ENCODE measurements at regions not wholly inside any gene's neighbourhood (a gene's known extent, or its start where the extent isn't known, plus 50 kb on each side); places are given as distances from the start of the nearest gene placed in this dataset.

DNA sequence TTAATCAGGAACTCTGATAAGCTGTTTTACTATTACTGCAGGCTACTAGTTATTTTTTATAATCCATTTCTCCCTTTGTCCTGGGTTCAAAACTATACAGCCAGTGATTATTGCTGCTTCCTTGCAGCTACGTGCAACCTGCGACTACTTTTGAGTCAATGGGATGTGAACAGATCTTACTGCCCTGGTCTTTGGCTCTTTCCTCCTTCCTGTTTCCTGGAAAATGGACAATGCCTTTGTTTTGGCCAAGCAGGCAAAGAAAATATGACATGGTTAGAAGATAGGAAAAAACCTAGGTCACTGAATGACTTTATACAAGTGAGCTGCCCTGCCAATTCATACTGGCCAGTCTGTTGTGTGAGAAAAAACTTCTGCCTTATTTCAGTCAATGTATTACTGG, 201.2 kb upstream of the KLF12 start:
- Histone ChIP-seq H4K5ac (ENCODE audit: insufficient read length, low read depth, low read length) (no peak overlapping the region), H4K8ac (ENCODE audit: extremely low read depth, insufficient read depth, low read length) (no peak overlapping the region), H4K20me1 (replicated peaks in 1 of 2; ENCODE audit: control insufficient read depth in 1 of 2, insufficient read depth in 2 of 2, low read length in 2 of 2) (no peaks in the 10 kb centered on the region), H2BK120ac (replicated peaks; ENCODE audit: low read depth, low read length) (no peak overlapping the region), H3K56ac (replicated peaks; ENCODE audit: insufficient read length, low read depth, low read length) (no peak overlapping the region), H3K14ac (ENCODE audit: insufficient read length) (no peak overlapping the region), H3K36me3 (ENCODE audit: control insufficient read depth in 2 of 4, insufficient read depth in 4 of 4, low read length in 3 of 4) (no peaks in the 10 kb centered on the region), H3K9me3 (ENCODE audit: insufficient read depth in 2 of 2, low read depth in 1 of 2, low read length in 1 of 2) (no peaks in the 10 kb centered on the region), H3K18ac (ENCODE audit: extremely low read depth, low read length) (no peak overlapping the region), H3K4me1 (replicated peaks in 1 of 4; ENCODE audit: control insufficient read depth in 3 of 4, insufficient read depth in 4 of 4, low read length in 3 of 4) (peaks cover 0 to 2% (median 0%) of the 10 kb centered on the region in 4 experiments; a peak in 1 of 7 replicates), H3K9ac (replicated peaks in 1 of 4; ENCODE audit: extremely low read depth in 1 of 4, low read depth in 3 of 4, low read length in 3 of 4) (no peak overlapping the region), H3K79me1 (ENCODE audit: low read depth, low read length) (no peaks in the 10 kb centered on the region), H2BK15ac (ENCODE audit: low read length) (no peak overlapping the region), H4K91ac (replicated peaks; ENCODE audit: insufficient read length, low read length) (no peak overlapping the region), H3K4ac (replicated peaks; ENCODE audit: insufficient read length, low read depth, low read length) (no peak overlapping the region), H3K27ac (ENCODE audit: low read depth, low read length) (no peak overlapping the region), H2AFZ (ENCODE audit: low read length) (no peak overlapping the region), H3K4me3 (ENCODE audit: extremely low read depth in 1 of 4, insufficient read depth in 2 of 4, low read depth in 3 of 4, low read length in 4 of 4) (no peak overlapping the region), H2BK12ac (ENCODE audit: low read depth, low read length) (no peak overlapping the region), H3K4me2 (ENCODE audit: insufficient read depth in 1 of 2, low read depth in 2 of 2, low read length in 2 of 2) (no peak overlapping the region), H3K79me2 (ENCODE audit: control insufficient read depth in 1 of 2, insufficient read depth in 2 of 2, low read length in 2 of 2) (no peaks in the 10 kb centered on the region), H3K23me2 (ENCODE audit: low read depth, low read length) (no peaks in the 10 kb centered on the region), H2AK5ac (ENCODE audit: low read depth, low read length) (no peak overlapping the region), H2BK20ac (ENCODE audit: low read length) (no peak overlapping the region), H3K27me3 (replicated peaks in 1 of 4; ENCODE audit: control insufficient read depth in 3 of 4, extremely low read depth in 1 of 4, insufficient read depth in 3 of 4, low read length in 3 of 4) (no peaks in the 10 kb centered on the region), H2BK5ac (ENCODE audit: low read depth, low read length) (no peak overlapping the region), H3K23ac (ENCODE audit: insufficient read length) (no peak overlapping the region)
- no peak for DNase-seq (ENCODE audit: low read depth in 1 of 2, low spot score in 2 of 2)
- POLR2A ChIA-PET (ENCODE audit: partially characterized antibody), result no interaction called here
- WGBS, 2 experiments (ENCODE audit: extremely low coverage in 1 of 2, insufficient coverage in 1 of 2, insufficient read length in 1 of 2, insufficient replicate concordance in 2 of 2, low coverage in 1 of 2, low lambda C conversion rate in 2 of 2, missing lambda C conversion rate in 1 of 2), result 100% methylated on average over 2 of the region's 2 CpGs; no CpG with 5 or more reads in 1 of the 2 experiments
- no peak for FAIRE-seq
- CTCF ChIA-PET (ENCODE audit: partially characterized antibody), result no interaction called here
- no peak for TF ChIP-seq RNF2 (IDR thresholded peaks at IDR 0.05; ENCODE audit: borderline replicate concordance, low read depth, low read length, missing control alignments, poor library complexity, severe bottlenecking)
- TF ChIP-seq KDM5A (IDR thresholded peaks at IDR 0.05; ENCODE audit: low read length), result no peak
- TF ChIP-seq BRCA1 (IDR thresholded peaks at IDR 0.05; ENCODE audit: low read depth, low read length), result no peak
- TF ChIP-seq TEAD4 (IDR thresholded peaks at IDR 0.05; ENCODE audit: low read depth, low read length), result no peak
- TF ChIP-seq SIX5 (IDR thresholded peaks at IDR 0.05; ENCODE audit: low read depth, low read length), result no peak
- TF ChIP-seq EP300 (IDR thresholded peaks at IDR 0.05; ENCODE audit: borderline replicate concordance in 1 of 2, low read depth in 2 of 2, low read length in 2 of 2), result no peak
- no peak for TF ChIP-seq CBX5 (IDR thresholded peaks at IDR 0.05; ENCODE audit: low read depth, low read length)
- TF ChIP-seq CHD1 (IDR thresholded peaks at IDR 0.05; ENCODE audit: low read depth, low read length), result no peak
- no peak for TF ChIP-seq BACH1 (IDR thresholded peaks at IDR 0.05; ENCODE audit: low read length)
- TF ChIP-seq RAD21 (IDR thresholded peaks at IDR 0.05 in 1 of 2, conservative IDR thresholded peaks at IDR 0.05 in 1 of 2; ENCODE audit: low read depth in 2 of 2, low read length in 2 of 2), result no peak
- no peak for TF ChIP-seq EGR1 (IDR thresholded peaks at IDR 0.05; ENCODE audit: borderline replicate concordance, low read depth, low read length)
- TF ChIP-seq, protein P1, sequence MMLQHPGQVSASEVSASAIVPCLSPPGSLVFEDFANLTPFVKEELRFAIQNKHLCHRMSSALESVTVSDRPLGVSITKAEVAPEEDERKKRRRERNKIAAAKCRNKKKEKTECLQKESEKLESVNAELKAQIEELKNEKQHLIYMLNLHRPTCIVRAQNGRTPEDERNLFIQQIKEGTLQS (IDR thresholded peaks at IDR 0.05; ENCODE audit: insufficient read depth, low read depth, low read length), result no peak
- TF ChIP-seq SP1 (IDR thresholded peaks at IDR 0.05; ENCODE audit: low read depth, low read length), result no peak
- TF ChIP-seq RXRA (IDR thresholded peaks at IDR 0.05; ENCODE audit: insufficient read depth, low read depth, low read length), result no peak
